ENCODE measurements at regions not wholly inside any gene's neighbourhood (a gene's known extent, or its start where the extent isn't known, plus 50 kb on each side); places are given as distances from the start of the nearest gene placed in this dataset.

DNA sequence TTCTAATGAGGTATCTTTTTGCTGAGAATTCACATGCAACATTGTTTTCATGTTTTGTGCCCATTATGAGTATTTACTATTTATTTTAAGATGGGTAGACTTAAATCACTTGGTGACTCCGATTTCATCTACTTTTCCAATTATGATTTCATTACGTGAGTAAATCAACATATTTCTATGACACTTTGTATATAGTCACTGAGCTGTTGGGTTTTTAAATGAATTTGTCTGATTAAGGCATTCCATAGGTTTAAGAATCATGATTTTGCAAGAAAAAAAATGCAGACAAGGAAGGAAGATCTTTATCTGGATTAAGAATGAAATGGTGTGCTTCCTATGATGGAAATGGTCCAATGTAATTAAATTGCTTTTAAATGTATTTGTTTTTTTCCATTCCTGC, 661.9 kb downstream of the ANXA1 start:
- no TSS peak for BruUV-seq (replicated peaks)
- TF ChIP-seq, protein P1, sequence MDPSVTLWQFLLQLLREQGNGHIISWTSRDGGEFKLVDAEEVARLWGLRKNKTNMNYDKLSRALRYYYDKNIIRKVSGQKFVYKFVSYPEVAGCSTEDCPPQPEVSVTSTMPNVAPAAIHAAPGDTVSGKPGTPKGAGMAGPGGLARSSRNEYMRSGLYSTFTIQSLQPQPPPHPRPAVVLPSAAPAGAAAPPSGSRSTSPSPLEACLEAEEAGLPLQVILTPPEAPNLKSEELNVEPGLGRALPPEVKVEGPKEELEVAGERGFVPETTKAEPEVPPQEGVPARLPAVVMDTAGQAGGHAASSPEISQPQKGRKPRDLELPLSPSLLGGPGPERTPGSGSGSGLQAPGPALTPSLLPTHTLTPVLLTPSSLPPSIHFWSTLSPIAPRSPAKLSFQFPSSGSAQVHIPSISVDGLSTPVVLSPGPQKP (IDR thresholded peaks at IDR 0.05; ENCODE audit: borderline replicate concordance, low read depth, low read length) = no peak
- no peak for TF ChIP-seq FOS (IDR thresholded peaks at IDR 0.05; ENCODE audit: low read depth, low read length)
- no peak for TF ChIP-seq RFX5 (IDR thresholded peaks at IDR 0.05; ENCODE audit: low read depth, low read length)
- TF ChIP-seq MXI1 (IDR thresholded peaks at IDR 0.05; ENCODE audit: borderline replicate concordance, low read depth, low read length) = no peak
- no peak for TF ChIP-seq CEBPB (IDR thresholded peaks at IDR 0.05; ENCODE audit: low read depth, low read length)
- TF ChIP-seq RAD21 (IDR thresholded peaks at IDR 0.05; ENCODE audit: low read length) = no peak
- TF ChIP-seq NFE2L2 (IDR thresholded peaks at IDR 0.05; ENCODE audit: low read depth, low read length) = no peak
- TF ChIP-seq POLR2A (IDR thresholded peaks at IDR 0.05; ENCODE audit: low read depth, low read length) = no peak
- TF ChIP-seq CHD1 (IDR thresholded peaks at IDR 0.05; ENCODE audit: low read depth, low read length) = no peak
- TF ChIP-seq BHLHE40 (IDR thresholded peaks at IDR 0.05; ENCODE audit: low read depth, low read length) = no peak
- no peak for TF ChIP-seq SMC3 (IDR thresholded peaks at IDR 0.05; ENCODE audit: low read depth, low read length)
- TF ChIP-seq, protein P2, sequence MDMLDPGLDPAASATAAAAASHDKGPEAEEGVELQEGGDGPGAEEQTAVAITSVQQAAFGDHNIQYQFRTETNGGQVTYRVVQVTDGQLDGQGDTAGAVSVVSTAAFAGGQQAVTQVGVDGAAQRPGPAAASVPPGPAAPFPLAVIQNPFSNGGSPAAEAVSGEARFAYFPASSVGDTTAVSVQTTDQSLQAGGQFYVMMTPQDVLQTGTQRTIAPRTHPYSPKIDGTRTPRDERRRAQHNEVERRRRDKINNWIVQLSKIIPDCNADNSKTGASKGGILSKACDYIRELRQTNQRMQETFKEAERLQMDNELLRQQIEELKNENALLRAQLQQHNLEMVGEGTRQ (IDR thresholded peaks at IDR 0.05; ENCODE audit: low read depth, low read length) = no peak
- no peak for TF ChIP-seq MAFK (IDR thresholded peaks at IDR 0.05; ENCODE audit: low read depth, low read length)
- no peak for TF ChIP-seq RCOR1 (IDR thresholded peaks at IDR 0.05; ENCODE audit: insufficient replicate concordance, low read length)
- TF ChIP-seq, protein P3, sequence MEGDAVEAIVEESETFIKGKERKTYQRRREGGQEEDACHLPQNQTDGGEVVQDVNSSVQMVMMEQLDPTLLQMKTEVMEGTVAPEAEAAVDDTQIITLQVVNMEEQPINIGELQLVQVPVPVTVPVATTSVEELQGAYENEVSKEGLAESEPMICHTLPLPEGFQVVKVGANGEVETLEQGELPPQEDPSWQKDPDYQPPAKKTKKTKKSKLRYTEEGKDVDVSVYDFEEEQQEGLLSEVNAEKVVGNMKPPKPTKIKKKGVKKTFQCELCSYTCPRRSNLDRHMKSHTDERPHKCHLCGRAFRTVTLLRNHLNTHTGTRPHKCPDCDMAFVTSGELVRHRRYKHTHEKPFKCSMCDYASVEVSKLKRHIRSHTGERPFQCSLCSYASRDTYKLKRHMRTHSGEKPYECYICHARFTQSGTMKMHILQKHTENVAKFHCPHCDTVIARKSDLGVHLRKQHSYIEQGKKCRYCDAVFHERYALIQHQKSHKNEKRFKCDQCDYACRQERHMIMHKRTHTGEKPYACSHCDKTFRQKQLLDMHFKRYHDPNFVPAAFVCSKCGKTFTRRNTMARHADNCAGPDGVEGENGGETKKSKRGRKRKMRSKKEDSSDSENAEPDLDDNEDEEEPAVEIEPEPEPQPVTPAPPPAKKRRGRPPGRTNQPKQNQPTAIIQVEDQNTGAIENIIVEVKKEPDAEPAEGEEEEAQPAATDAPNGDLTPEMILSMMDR (conservative IDR thresholded peaks at IDR 0.05; ENCODE audit: low read depth, low read length) = no peak
- TF ChIP-seq MAZ (IDR thresholded peaks at IDR 0.05; ENCODE audit: borderline replicate concordance, low read depth, low read length) = no peak
- H2BK15ac ChIP-seq (ENCODE audit: low read depth, low read length) = no peak overlapping the region
- no peak overlapping the region for H3K23ac ChIP-seq (ENCODE audit: low read depth, low read length)
- H2AFZ ChIP-seq (replicated peaks; ENCODE audit: low read length, poor library complexity) = no peak overlapping the region
- no peaks in the 10 kb centered on the region for H3K79me1 ChIP-seq (ENCODE audit: low read depth in 1 of 2, low read length in 2 of 2)
- no peaks in the 10 kb centered on the region for H3K27me3 ChIP-seq (ENCODE audit: control insufficient read depth, insufficient read depth, low read length)
- H3K27ac ChIP-seq (ENCODE audit: insufficient read depth, low read length) = no peak overlapping the region
- no peak for DNase-seq
- H3K36me3 ChIP-seq (ENCODE audit: control insufficient read depth, insufficient read depth, low read length) = no peaks in the 10 kb centered on the region
- H3K4me2 ChIP-seq (ENCODE audit: low read depth, low read length) = no peak overlapping the region
- H4K5ac ChIP-seq (ENCODE audit: low read depth, low read length) = no peak overlapping the region
- no peaks in the 10 kb centered on the region for H3K4me1 ChIP-seq (ENCODE audit: control insufficient read depth, insufficient read depth, low read length)
- ATAC-seq (ENCODE audit: low read depth) = no peak
- H4K20me1 ChIP-seq (ENCODE audit: insufficient read depth, low read length) = no peaks in the 10 kb centered on the region
- no peak overlapping the region for H2BK5ac ChIP-seq (ENCODE audit: low read depth, low read length, poor library complexity, severe bottlenecking)
- no peak overlapping the region for H2BK120ac ChIP-seq (ENCODE audit: low read depth, low read length)
- no peak overlapping the region for H3K14ac ChIP-seq (replicated peaks; ENCODE audit: low read depth, low read length)
- no peaks in the 10 kb centered on the region for H3K9me1 ChIP-seq (ENCODE audit: insufficient read depth, low read length)
- ChIA-PET CTCF (no interaction called here), POLR2A (ENCODE audit: unreplicated experiment) (no interaction called here)
- H2BK20ac ChIP-seq (ENCODE audit: low read depth, low read length) = no peak overlapping the region
- no peak overlapping the region for H2AK9ac ChIP-seq (replicated peaks; ENCODE audit: low read depth, low read length, poor library complexity)
- H4K8ac ChIP-seq (ENCODE audit: low read depth in 2 of 2, low read length in 2 of 2) = no peak overlapping the region
- H3K4me3 ChIP-seq (ENCODE audit: insufficient read depth, low read depth, low read length) = no peak overlapping the region
- H2AK5ac ChIP-seq (ENCODE audit: low read depth, low read length) = no peak overlapping the region
- dilution Hi-C loops (cut with HindIII; ENCODE audit: low sequenced_read_pairs, unreplicated experiment) = no loop called here
- WGBS, 2 experiments (ENCODE audit: extremely low coverage in 2 of 2, insufficient read length in 1 of 2) = no CpG with 5 or more reads among the region's 2 CpGs
- H4K91ac ChIP-seq (ENCODE audit: insufficient read depth, low read depth, low read length) = no peak overlapping the region
- no peak overlapping the region for H3K56ac ChIP-seq (ENCODE audit: extremely low read depth, insufficient read depth, low read length)
- peaks cover 6% of the 10 kb centered on the region for H3K9me3 ChIP-seq (ENCODE audit: control insufficient read depth, insufficient read depth, low read length)
- H3K9ac ChIP-seq (ENCODE audit: low read depth, low read length) = no peak overlapping the region
- intact Hi-C loops (cut with micrococcal nuclease) = loop anchor here (10.0 kb wide), 1 partner anchor 59 kb away; no protein-coding TSS in a partner anchor
- in situ Hi-C loops (cut with MboI; ENCODE audit: low sequenced_read_pairs) = no loop called here
- H3K4ac ChIP-seq (ENCODE audit: low read depth, low read length) = no peak overlapping the region
- no peak overlapping the region for H3K18ac ChIP-seq (ENCODE audit: low read depth, low read length)

Measured in IMR-90 (cell line).